AG10803 (cell line): ENCODE measurements at regions not wholly inside any gene's neighbourhood (a gene's known extent, or its start where the extent isn't known, plus 50 kb on each side); places are given as distances from the start of the nearest gene placed in this dataset.

Experiments used
- DNase-seq: peaks from one replicate; pipeline ENCODE4 v3.0.0; 2010; ENCODE audit warnings: low read depth
- H3K4me3 ChIP-seq: 2 replicates; pipeline ENCODE4 v1.5.1; 2011; ENCODE audit warnings: mild to moderate bottlenecking, low read length, control low read depth
- CTCF ChIP-seq: conservative IDR thresholded peaks from 2 replicates; pipeline ENCODE4 v1.5.1; 2011; ENCODE audit warnings: mild to moderate bottlenecking, low read length, control low read depth, inconsistent platforms

- no peak overlapping the region for H3K4me3 ChIP-seq
- DNase-seq = no peak
- no peak for TF ChIP-seq CTCF
Measured at GRCh38 chr16:62568926-62569325, 532.7 kb upstream of the CDH8 start.

- DNase-seq = no peak
- TF ChIP-seq CTCF = no peak
- H3K4me3 ChIP-seq = no peak overlapping the region
Measured at GRCh38 chr16:62565706-62566105, 529.5 kb upstream of the CDH8 start.

- H3K4me3 ChIP-seq = no peak overlapping the region
- DNase-seq = no peak
- TF ChIP-seq CTCF = no peak
Measured at GRCh38 chr16:62564291-62564690, 528.1 kb upstream of the CDH8 start.

- no peak overlapping the region for H3K4me3 ChIP-seq
- no peak for TF ChIP-seq CTCF
- DNase-seq = no peak
Measured at GRCh38 chr16:62562121-62562520, 525.9 kb upstream of the CDH8 start.

- H3K4me3 ChIP-seq = no peak overlapping the region
- no peak for DNase-seq
- no peak for TF ChIP-seq CTCF
Measured at GRCh38 chr16:62549875-62550274, 513.6 kb upstream of the CDH8 start.

- H3K4me3 ChIP-seq = no peak overlapping the region
- TF ChIP-seq CTCF = no peak
- DNase-seq = no peak
Measured at GRCh38 chr16:62548095-62548494, 511.9 kb upstream of the CDH8 start.

GRCh38 chr16:62546701-62547100 lies 510.5 kb upstream of the CDH8 start:
- TF ChIP-seq CTCF = no peak
- DNase-seq = no peak
- H3K4me3 ChIP-seq = no peak overlapping the region
